ENCODE measurements at regions not wholly inside any gene's neighbourhood (a gene's known extent, or its start where the extent isn't known, plus 50 kb on each side); places are given as distances from the start of the nearest gene placed in this dataset.
"Not testable (repeated sequence)": the region's sequence is repeated elsewhere in the genome, so short reads cannot be mapped to it uniquely, and the experiment has no call there.

DNA sequence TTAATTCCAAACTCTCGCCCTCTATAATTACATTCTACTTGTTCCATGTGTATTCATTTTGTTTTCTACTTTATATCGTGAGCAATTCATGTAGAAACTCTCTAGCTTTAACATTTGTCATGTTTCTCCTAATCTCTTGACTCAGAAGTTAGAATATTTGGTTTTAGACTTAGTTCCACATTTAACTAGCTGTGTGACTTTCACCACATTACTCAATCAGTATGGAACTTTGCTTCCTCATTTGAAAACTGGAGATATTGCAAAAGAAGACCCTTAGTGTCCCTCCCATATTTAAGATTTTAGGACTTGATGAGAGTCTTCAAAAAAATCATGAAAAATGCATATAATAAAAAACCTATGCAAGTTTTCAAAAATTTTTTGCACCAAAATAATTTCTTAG, 447.5 kb downstream of the GXYLT1 start:
- DNase-seq (ENCODE audit: low read depth in 4 of 4, low spot score in 3 of 4): no peak

DNA sequence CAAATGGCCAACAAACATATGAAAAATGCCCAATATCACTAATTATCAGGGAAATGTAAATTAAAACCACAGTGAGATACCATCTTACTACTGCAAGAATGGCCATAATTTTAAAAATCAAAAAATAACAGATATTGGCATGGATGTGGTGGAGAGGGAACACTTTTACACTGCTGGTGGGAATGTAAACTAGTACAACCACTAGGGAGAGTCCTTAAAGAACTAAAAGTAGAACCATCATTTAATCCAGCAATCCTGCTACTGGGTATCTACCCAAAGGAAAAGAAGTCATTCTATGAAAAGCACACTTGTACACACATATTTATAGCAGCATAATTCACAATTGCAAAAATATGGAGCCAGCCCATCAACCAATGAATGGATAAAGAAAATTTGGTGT, 459.7 kb downstream of the GXYLT1 start:
- DNase-seq (ENCODE audit: low read depth in 4 of 4, low spot score in 3 of 4): no peak

DNA sequence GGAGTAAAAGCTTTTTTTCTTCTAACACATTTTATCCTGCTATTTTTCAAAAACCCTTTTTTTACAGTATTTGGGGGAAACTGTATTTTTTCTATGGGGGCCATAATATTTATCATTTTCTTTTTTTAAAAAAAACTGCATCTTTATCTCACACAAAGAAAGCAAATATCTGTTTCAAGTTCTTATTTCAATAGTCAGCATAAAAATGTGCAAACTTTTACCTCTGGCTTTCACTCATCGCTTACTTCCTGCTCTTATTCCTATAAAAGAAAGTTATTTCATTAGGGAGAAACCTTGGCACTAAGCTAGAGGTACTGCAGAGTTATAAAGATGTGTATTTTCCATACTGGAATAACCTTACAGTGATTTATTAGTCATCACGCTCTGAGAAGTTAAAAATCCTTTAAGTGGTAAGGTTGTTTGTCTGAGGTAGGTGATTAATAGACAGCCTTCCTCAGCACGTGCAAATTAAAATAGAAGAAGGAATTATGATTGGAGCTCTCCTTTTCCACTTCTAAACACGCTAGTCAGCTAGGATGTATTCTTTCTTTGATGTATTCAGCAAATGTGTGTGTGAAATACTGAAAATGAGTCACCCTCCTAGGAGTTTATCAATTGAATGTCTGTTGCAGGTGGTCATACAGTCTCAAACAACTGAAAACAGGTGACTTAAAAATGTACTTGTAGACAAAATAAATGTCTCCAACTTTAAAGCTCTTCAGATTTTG, 461.0 kb downstream of the GXYLT1 start:
- no peak for DNase-seq (ENCODE audit: low read depth in 4 of 4, low spot score in 3 of 4)

DNA sequence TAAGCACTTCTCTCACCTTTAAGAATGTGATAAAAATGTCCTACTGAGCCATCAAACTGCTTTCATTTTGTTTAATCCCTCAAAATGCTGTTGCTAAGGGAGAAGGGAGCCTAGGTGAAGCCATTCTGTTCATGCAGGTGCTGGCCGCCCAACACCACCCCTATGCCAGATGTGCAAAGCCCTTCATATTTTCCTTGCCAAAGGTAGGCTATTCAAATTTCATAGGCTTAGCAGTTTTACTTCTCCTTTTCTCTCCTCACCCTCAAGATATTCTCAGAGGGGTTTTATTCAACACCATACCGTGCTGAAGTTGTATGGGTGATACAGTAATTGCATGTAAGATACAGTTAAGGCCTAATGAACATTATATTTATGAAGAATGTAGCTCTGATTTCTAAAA, 461.7 kb downstream of the GXYLT1 start:
- DNase-seq (ENCODE audit: low read depth in 4 of 4, low spot score in 3 of 4): no peak

DNA sequence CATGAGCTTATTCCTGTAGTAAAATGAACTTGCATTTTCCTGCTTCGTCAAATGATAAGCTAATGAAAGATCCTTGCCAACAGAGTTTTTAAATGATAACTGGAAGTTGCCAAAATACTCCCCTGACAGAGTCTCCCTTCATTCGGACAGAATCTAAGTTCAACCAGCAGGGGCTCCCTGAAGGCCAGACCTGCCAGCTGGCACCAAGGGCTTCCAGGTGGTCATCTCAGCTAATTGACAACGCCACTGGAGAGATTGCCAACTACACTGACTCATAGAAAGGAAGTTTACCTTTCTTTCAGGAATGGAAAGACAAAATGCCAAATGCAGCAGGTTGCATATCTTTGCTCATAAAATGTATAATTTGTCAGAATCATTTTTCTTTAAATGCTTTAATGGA, 462.8 kb downstream of the GXYLT1 start:
- DNase-seq (ENCODE audit: low read depth in 4 of 4, low spot score in 3 of 4): no peak

DNA sequence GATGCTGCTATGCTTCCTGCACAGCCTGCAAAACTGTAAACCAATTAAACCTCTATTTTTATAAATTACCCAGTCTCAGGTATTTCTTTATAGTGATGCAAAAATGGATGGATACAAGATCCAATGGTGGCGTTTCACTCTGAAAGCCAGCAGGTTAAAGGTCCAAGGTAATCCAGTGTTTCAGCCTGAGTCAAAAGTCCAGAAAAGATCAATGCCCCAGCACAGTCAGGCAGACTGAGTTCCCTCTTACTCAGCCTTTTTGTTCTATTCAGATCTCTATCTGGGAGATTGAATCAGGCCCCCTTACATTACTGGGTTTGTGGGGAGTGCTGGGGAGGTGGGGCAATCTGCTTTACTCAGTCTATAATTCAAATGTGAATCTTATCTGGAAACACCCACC, 464.5 kb downstream of the GXYLT1 start:
- no peak for DNase-seq (ENCODE audit: low read depth in 4 of 4, low spot score in 3 of 4)

DNA sequence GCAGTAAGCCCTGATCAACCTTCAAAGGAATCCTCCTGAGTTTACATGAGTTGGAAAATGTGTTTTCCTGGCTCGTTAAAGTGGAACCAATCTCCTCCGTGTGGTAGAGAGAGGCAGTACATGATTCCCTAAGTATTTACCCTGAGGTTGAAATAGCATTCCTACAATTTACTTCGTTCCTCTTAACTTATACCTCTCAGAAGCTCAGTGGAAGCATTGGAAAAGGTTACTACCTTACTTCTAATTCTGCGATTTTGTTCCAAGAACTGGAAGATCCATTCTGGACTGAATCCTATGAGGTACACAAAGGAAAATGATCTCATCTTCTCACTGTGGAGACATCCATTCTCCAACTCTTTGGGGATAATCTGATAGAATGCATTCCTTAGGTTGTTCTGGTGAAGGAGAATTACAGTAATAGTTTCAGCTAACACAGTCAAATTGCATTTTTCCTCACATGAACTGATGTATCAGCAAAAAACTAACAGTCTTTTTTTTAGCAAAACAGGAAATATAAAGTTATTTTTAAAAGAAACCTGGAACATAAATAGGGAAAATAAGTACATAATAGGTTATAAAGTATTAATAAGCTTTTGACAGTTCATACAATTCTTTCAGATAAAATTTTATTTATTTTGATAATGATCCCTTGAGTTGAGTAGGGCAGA, 475.6 kb downstream of the PDZRN4 start:
- DNase-seq (ENCODE audit: low read depth in 4 of 4, low spot score in 3 of 4): peak; percentile 8 to 33 (median 15)

DNA sequence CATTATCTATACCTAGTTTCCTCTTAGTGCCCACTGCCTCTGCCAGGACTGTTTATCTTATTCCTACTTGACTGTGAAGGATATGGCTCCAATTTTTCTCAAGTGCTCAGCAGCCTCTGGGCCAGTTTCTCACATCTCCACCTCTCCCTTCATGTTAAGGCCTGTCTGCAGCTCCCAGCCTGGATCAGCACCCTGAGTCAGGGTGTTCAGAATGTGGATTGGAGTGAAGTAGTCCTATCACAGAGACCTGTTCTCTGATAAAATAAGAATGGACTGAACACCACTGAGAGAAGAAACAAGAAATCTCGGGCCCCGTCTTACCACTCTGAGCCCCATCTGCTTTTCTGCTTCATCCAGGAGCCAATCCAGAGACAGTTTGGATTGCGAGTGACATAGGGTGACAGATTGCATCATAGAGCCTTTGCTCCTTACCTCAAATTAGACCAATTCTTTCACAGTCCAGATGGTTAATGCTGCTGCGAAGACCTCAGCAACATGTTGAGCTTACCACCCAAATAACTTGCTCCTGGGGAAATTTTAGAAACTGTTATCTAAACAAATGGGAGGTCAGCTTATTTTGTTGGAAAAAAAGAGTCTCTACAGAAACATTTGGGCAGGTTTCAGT, 473.1 kb downstream of the PDZRN4 start:
- no peak for DNase-seq (ENCODE audit: low read depth in 4 of 4, low spot score in 3 of 4)

DNA sequence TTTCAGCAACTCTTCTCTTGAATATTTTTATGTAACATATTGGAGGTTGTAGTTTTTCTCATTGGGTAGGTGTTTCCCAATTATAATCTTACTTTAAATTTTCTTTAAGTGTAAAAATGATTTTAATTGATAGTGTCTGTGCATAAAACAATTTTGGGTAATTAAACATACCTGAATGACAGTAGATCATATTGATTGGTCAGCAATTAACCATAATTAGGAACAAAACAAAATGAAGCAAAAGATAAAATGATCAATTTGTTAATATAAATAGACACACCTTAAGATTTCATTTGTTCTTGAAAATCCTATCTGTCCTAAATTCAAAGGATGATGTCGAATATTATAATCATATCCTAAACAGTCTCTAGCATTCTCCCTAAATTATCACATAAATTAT, 468.3 kb downstream of the PDZRN4 start:
- no peak for DNase-seq (ENCODE audit: low read depth in 4 of 4, low spot score in 3 of 4)

DNA sequence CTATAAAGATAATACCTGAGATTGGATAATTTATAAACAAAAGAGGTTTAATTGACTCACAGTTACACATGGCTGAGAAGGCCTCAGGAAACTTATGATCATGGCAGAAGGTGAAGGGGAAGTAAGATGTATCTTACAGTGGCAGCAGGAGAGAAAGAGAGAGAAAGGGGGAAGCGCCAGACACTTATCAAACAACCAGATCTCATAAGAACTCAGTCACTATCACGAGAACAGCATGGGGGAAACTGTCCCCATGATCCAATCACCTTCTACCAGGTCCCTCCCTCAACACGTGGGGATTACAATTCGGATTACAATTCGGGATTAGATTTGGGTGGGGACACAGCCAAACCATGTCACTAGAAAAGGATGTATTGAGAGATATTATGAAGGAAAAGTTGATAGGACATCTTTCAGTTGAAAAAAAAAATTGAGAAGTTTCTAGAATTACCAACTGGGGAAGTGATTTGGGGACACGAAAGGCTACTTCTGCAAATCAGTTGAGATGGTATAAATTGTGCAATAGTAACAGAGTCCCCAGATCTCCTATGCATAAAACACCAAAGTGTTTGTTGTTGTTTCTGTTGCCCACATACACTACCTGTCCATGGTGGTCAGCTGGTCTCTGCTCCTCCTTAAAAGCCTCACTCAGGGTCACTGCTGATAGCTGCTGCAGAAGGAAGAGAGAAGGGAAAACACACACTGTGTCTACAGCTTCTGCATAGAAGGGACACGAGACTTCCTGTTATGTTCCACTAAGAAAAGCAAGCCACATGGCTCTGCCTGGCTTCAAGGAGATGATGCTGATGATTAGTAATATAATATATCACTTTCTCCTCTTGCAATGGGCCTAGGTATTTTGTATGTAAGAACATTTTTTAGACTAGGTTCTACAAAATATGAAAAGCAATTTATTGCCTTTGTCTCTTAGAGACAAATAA, 465.5 kb downstream of the PDZRN4 start:
- no peak for DNase-seq (ENCODE audit: low read depth in 4 of 4, low spot score in 3 of 4)

DNA sequence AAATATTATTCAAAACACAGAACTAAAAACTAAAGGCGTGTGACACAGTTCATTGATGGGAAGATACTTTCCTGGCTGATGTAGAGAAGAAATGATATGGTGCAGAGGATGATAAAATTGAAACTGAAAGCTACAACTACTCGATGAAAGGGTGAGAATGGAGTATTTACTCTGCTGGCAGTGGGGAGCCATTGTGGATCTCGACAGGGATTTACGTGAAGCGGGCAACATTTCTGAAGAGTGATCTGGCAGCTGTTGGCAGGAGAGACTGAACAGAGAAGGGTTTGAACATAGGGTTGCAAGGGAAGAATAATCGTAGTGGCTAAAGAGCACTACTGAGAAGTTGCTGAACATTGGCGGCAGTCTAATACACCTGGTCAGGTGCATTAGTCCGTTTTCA, 464.9 kb downstream of the PDZRN4 start:
- DNase-seq (ENCODE audit: low read depth in 4 of 4, low spot score in 3 of 4): no peak

DNA sequence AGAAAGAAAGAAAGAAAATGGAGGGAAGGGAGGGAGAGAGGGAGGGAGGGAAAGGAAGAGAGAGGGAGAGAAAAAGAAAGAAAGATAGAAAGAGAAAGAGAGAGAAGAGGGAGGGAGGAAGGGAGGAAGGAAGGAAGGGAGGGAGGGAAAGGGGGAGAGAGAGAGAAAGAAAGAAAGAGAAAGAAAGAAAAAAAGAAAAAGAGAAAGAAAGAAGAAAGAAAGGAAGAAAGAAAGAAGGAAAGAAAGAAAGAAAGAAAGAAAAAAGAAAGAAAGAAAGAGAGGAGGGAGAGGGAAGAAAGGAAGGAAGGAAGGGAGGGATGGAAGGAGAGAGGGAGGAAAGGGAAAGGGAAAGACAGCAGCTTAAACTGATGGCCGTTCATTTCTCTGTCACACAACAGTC, 457.5 kb downstream of the PDZRN4 start:
- no peak for DNase-seq (ENCODE audit: low read depth in 4 of 4, low spot score in 3 of 4)

DNA sequence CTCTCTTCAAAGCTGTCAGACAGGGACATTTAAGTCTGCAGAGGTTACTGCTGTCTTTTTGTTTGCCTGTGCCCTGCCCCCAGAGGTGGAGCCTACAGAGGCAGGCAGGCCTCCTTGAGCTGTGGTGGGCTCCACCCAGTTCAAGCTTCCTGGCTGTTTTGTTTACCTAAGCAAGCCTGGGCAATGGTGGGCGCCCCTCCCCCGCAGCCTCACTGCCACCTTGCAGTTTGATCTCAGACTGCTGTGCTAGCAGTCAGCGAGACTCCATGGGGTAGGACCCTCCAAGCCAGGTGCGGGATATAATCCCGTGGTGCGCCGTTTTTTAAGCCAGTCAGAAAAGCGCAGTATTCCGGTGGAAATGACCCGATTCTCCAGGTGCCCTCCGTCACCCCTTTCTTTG, 454.7 kb downstream of the PDZRN4 start:
- DNase-seq (ENCODE audit: low read depth in 4 of 4, low spot score in 3 of 4): not testable (repeated sequence)

DNA sequence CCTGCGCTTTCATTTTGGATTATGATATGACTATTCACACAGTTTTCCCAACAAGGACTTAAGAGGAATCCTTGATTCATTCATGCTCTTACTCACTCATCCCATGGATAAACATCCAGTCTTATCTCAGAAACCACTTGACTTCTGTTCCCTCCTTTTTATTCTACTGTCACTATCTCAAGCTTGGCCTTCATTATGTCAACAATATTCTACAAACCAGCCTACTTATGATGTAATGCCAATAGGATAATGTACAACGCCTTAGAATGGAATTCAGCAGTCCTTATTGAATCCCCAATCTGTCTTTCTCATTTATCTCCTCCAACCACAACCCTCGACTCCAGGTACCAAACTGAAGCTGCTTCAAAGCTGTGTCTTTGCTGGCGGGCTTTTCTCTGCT, 448.5 kb downstream of the PDZRN4 start:
- DNase-seq (ENCODE audit: low read depth in 4 of 4, low spot score in 3 of 4): no peak

DNA sequence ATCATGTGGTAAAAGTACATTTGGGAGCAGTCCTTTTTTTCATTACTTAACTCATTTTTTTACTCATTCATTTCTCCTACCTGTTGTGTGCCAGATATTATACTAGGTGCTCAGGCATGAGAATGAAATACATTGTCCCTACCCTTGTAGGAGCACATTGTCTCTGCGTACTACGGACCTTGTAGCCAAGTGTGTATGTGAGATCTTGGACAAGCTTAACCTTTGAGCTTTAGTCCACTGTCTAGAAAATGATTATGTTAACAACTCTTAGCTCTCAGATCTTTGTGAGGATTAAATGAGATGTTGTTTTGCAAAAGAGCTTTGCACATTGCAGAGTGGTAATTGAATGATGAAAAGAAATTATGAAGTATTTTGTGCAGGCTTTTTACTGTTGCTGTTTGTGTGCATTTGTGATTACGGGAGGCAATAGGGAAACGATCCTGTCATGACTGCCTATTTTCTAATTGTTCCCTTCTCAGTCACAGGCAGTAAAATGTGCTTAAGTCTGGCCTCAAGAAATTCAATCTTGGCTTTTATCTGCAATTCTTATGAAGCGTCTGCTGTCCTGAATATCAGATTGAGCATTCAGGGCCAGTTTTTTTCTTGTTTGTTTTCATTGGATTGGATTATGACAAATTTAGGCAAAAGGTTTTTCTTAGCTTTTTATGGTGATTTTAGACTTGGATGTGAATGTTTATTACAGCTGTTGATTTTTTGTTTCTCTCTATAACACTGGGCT, 447.7 kb downstream of the PDZRN4 start:
- no peak for DNase-seq (ENCODE audit: low read depth in 4 of 4, low spot score in 3 of 4)

DNA sequence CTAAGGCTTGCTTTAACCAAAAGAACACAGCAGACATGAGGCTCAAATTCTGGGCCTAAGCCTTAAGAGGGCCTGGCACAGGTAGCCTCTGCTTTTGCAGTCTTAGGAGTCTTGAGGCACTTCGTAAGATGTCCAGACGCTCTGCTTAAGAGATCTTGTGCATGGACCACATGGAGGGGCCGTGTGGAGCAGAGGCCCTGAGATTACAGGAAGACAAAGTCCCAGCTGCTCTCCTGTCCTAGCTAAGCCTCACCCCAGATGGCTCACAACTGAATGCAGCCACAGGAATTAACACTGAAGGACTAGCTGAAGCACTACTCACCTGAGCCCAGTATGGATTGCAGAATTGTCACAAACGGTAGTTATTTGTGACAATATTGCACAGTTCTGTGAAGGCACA, 446.0 kb downstream of the PDZRN4 start:
- DNase-seq (ENCODE audit: low read depth in 4 of 4, low spot score in 3 of 4): no peak

DNA sequence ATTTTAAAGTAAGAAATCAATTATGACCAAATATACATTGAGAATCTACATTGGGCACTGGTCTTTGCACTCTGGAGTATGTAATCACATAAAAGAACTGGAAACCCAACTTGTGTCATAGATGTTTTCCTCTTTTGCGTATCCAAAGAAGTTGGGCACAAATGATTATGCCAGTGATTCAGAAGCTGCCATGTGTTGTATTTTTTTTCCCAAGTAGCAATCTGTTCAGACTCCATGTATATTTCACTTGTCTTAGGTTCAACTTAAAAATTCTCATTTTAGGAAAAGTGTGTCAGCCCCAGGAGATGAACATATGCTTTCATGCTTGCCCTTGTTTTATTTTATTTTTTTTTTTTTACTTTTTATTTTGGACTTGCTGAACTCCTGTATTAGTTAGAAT, 441.5 kb downstream of the PDZRN4 start:
- no peak for DNase-seq (ENCODE audit: low read depth in 4 of 4, low spot score in 3 of 4)

DNA sequence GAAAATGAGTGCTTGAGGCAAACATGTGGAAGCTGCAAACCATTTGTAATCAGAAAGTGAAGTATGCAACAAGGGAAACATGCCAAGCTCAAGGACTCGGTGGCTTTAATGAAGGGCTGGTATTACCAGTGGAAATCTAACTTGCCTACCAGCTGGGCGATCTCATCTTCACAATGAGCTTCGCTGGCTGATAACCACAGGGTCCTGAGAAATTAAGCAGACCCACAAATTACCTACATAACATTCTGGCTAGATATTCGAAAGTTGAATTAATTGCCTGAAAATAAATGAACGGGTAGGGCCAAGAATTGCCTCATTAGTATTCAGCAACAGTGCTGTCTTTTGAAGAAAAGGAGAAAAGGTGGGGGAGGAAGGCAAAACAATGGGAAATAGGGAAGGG, 439.4 kb downstream of the PDZRN4 start:
- DNase-seq (ENCODE audit: low read depth in 4 of 4, low spot score in 3 of 4): no peak

DNA sequence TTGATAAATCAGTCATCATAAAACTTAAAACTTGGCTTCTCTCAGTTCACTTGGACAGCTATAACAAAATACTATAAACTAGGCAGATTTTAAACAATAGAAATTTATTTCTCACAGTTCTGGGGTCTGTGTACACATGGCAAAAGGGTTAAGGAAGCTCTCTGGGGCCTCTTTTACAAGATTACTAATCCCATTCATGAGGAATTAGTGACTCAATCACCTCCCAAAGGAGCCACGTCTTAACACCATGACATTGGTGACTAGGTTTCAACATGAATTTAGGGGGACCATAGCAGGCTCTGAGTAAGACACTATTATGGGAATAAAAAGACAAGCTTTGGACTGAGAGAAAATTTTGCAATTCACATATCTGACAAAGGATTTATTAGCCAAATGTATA, 436.5 kb downstream of the PDZRN4 start:
- DNase-seq (ENCODE audit: low read depth in 4 of 4, low spot score in 3 of 4): no peak

Measured in left renal pelvis (tissue), 4 donors.